ENCODE measurements at regions not wholly inside any gene's neighbourhood (a gene's known extent, or its start where the extent isn't known, plus 50 kb on each side); places are given as distances from the start of the nearest gene placed in this dataset.

- DNase-seq, result no peak
Measured at GRCh38 chr3:8366219-8366810, 135.3 kb upstream of the LMCD1 start.

- DNase-seq, result no peak
Measured at GRCh38 chr3:8368598-8368997, 133.0 kb upstream of the LMCD1 start.

GRCh38 chr3:8369638-8370037 is 132.0 kb upstream of the LMCD1 start:
- no peak for DNase-seq

GRCh38 chr3:8371085-8371551 is 130.5 kb upstream of the LMCD1 start:
- no peak for DNase-seq

- no peak for DNase-seq
Measured at GRCh38 chr3:8371960-8372463, 129.6 kb upstream of the LMCD1 start.

- DNase-seq, result no peak
Measured at GRCh38 chr3:8380904-8381704, 120.5 kb upstream of the LMCD1 start.

- DNase-seq, result no peak
Measured at GRCh38 chr3:8385848-8386620, 115.6 kb upstream of the LMCD1 start.

GRCh38 chr3:8387571-8387970 is 114.1 kb upstream of the LMCD1 start:
- DNase-seq, result no peak

GRCh38 chr3:8399686-8400085 is 101.9 kb upstream of the LMCD1 start:
- no peak for DNase-seq

- no peak for DNase-seq
Measured at GRCh38 chr3:8400911-8401310, 100.7 kb upstream of the LMCD1 start.

GRCh38 chr3:8403996-8404395 is 97.6 kb upstream of the LMCD1 start:
- no peak for DNase-seq

- no peak for DNase-seq
Measured at GRCh38 chr3:8405144-8405543, 96.5 kb upstream of the LMCD1 start.

- DNase-seq, result no peak
Measured at GRCh38 chr3:8406479-8406878, 95.1 kb upstream of the LMCD1 start.

GRCh38 chr3:8413337-8413926 is 88.2 kb upstream of the LMCD1 start:
- no peak for DNase-seq

- no peak for DNase-seq
Measured at GRCh38 chr3:8416965-8417364, 84.7 kb upstream of the LMCD1 start.

- no peak for DNase-seq
Measured at GRCh38 chr3:8420612-8421011, 81.0 kb upstream of the LMCD1 start.

GRCh38 chr3:8421267-8421666 is 80.4 kb upstream of the LMCD1 start:
- DNase-seq, result no peak

GRCh38 chr3:8421711-8422110 is 79.9 kb upstream of the LMCD1 start:
- DNase-seq, result no peak

GRCh38 chr3:8423307-8423706 is 78.3 kb upstream of the LMCD1 start:
- DNase-seq, result no peak

- no peak for DNase-seq
Measured at GRCh38 chr3:8424281-8424680, 77.3 kb upstream of the LMCD1 start.

- DNase-seq, result no peak
Measured at GRCh38 chr3:8436661-8437287, 64.8 kb upstream of the LMCD1 start.

GRCh38 chr3:8438507-8439079 is 63.0 kb upstream of the LMCD1 start:
- DNase-seq, result no peak
